ENCODE measurements at regions not wholly inside any gene's neighbourhood (a gene's known extent, or its start where the extent isn't known, plus 50 kb on each side); places are given as distances from the start of the nearest gene placed in this dataset.

- TF ChIP-seq BHLHE40 (IDR thresholded peaks at IDR 0.05; ENCODE audit: borderline replicate concordance) (no peak), SP1 (IDR thresholded peaks at IDR 0.05) (no peak), NFRKB (IDR thresholded peaks at IDR 0.05) (no peak), ZNF384 (IDR thresholded peaks at IDR 0.05) (no peak), SUZ12 (IDR thresholded peaks at IDR 0.05) (no peak), CTBP1 (IDR thresholded peaks at IDR 0.05; ENCODE audit: borderline replicate concordance) (no peak)
Measured at GRCh38 chr2:236942554-236942953, 143.1 kb upstream of the COPS8 start.

All from HEK293T (cell line).